DOHH2 (cell line): ENCODE measurements at regions not wholly inside any gene's neighbourhood (a gene's known extent, or its start where the extent isn't known, plus 50 kb on each side); places are given as distances from the start of the nearest gene placed in this dataset.

Source experiments
- EZH2phosphoT487 ChIP-seq: fragments of 200-600 bp; sonication (generic); IDR thresholded peaks from 2 replicates; pipeline ENCODE4 v1.6.1; 2017; ENCODE audit warnings: borderline replicate concordance, mild to moderate bottlenecking, antibody characterized with exemption, low read length, moderate library complexity, mixed read lengths
- TF ChIP-seq, protein P1 (sequence below): fragments of 200-600 bp; sonication (generic); IDR thresholded peaks from one replicate; pipeline ENCODE4 v1.5.1; 2014; ENCODE audit warnings: antibody characterized with exemption, mild to moderate bottlenecking, low read depth, low read length; ENCODE audit not compliant: poor library complexity, severe bottlenecking

DNA sequence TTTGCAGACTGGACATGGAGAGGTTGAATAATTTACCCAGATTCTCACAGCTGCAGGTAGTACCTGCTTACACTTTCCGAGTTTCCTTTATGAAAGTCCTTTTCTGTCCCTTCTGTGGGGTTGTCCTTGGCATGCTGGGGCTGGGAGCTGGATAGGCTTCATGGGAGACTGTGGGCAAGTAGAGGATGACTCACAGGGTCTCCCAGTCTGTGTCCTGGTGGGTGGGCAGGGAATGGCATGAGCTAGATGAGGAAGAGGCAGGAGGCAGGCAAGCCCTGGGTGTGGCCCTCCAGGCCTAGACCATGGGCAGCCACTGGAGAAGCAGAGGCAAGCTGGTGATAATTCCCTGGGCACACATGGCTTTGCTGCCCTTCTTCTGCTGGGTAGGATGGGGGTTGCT is 80.6 kb downstream of the NAV1 start:
- TF ChIP-seq, protein P1, sequence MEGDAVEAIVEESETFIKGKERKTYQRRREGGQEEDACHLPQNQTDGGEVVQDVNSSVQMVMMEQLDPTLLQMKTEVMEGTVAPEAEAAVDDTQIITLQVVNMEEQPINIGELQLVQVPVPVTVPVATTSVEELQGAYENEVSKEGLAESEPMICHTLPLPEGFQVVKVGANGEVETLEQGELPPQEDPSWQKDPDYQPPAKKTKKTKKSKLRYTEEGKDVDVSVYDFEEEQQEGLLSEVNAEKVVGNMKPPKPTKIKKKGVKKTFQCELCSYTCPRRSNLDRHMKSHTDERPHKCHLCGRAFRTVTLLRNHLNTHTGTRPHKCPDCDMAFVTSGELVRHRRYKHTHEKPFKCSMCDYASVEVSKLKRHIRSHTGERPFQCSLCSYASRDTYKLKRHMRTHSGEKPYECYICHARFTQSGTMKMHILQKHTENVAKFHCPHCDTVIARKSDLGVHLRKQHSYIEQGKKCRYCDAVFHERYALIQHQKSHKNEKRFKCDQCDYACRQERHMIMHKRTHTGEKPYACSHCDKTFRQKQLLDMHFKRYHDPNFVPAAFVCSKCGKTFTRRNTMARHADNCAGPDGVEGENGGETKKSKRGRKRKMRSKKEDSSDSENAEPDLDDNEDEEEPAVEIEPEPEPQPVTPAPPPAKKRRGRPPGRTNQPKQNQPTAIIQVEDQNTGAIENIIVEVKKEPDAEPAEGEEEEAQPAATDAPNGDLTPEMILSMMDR: no peak
- no peak for TF ChIP-seq EZH2phosphoT487
